ENCODE measurements at regions not wholly inside any gene's neighbourhood (a gene's known extent, or its start where the extent isn't known, plus 50 kb on each side); places are given as distances from the start of the nearest gene placed in this dataset.

GRCh38 chr13:62123409-62123808 is 707.8 kb upstream of the PCDH20 start:
- no peak for TF ChIP-seq CTCF (conservative IDR thresholded peaks at IDR 0.05; ENCODE audit: low read length)
- no peak for TF ChIP-seq EZH2phosphoT487 (IDR thresholded peaks at IDR 0.05; ENCODE audit: borderline replicate concordance)

Measured in Loucy (cell line).